DMS153 treated with DMSO at 0.1 percent for 48 hours (cell line): ENCODE measurements at regions not wholly inside any gene's neighbourhood (a gene's known extent, or its start where the extent isn't known, plus 50 kb on each side); places are given as distances from the start of the nearest gene placed in this dataset.

Experiments used
- DNase-seq: peaks from one replicate; lab custom pipeline; 2025; ENCODE audit not compliant: unreplicated experiment; lab: John Stamatoyannopoulos, UW

DNA sequence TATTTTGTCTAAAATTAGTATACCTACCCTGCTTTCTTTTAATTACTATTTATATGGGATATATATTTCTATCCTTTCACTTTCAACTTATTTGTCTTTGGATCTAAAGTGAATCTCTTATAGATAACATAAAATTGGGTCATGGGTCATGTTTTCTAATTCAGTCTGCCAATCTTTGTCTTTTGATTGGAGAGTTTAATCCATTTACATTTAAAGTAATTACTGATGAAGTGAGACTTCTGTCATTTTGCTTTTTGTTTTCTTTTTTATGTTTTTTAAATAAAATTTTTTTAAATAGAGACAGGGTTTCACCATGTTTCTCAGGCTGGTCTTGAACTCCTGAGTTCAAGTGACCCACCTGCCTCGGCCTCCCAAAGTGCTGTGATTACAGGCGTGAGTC lies 50.5 kb upstream of the PRDM1 start:
- no peak for DNase-seq

DNA sequence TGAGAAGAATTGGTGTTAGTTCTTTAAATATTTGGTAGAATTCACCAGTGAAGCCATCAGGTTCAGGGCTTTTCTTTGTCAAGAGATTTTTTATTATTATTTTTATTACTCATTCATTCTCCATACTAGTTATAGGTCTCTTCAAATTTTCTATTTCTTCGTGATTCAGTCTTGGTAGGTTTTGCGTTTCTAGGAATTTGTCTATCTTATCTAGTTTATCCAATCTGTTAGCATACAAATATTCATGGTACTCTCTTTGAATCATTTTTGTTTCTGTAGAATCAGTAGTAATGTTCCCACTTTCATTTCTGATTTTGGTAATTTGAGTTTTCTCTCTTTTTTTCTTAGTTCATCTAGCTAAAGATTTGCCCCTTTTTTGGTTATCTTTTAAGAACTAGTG lies 52.3 kb upstream of the PRDM1 start:
- DNase-seq = no peak

DNA sequence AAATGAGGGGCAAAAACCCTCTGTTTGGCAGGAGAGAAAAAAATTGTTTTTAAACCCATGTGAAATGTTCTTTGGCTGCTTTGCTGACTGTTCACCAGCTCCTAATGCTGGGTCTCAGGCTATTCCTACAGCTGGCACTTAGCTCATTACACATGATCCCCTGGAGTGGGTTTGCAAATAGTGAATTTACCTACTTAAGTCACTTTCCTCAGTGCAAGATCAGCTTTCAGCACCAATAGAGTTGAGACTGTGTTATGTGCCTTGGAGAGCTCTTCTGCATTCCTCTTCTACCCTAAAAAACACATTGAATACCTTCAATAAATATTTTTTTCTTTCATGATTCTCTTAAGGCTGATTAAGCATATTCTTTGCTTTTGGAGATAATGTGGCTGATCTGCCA lies 58.4 kb upstream of the PRDM1 start:
- DNase-seq = no peak

DNA sequence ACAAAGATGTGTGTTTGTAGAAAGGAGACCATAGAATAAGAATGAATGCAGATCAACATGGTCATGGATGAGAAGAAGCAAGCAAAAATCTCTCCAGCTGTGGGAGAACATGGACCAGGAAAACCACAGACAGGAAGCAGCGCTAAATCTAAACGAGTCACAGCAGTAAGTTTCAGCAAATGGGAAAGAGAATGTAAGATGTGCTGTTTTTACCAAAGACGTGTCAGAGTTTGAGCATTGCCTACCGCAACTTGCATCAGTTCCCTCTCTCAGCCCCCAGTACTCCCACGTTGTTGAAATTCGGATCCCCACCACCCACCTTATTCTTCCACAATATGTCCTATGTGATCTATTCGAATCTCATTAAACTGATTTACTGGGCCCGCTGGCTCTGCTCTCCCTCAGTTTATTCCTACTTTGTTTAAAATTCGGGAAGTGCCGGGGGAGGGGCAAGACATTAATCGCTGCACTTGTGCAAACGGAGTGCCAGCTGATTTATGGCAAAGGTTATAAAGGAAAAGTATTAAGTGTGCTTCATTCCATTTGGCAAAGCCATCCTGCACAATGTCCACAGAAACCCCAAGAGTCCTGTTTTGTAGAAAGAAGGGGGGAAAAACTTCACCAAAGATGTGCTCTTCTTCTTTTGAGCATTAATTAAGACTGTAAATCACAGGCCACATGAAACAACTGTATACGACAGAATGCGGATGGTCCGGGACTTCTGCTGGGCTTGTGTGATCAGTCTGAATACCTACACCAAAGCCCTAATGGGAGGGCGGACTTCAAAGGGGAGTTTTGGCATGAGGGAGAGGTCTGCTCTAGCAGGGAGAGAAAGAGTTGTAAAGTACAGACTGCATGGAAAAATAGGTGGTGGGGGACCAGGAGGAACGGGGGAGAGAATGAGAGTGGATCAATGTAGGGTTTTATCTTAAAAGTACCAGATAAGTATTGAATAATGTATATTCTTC lies 59.1 kb upstream of the PRDM1 start:
- DNase-seq = no peak

DNA sequence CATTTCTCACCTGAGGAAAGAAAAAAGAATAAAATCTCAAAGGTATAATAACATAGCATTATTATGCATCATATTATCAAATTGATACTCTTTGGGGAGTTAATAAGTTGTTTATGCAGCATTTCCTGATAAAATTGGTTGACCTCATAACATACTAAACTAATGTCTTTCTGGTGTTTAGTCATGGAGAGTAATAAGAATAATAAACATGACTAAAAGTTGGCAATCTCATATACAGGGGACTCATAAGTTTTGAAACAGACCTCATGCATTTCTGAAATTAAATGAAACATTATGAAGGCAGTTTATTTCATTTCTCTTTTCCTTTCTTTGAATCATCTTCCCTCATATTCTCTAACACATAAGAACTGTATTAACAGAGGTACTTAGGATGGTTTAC lies 60.5 kb upstream of the PRDM1 start:
- no peak for DNase-seq

DNA sequence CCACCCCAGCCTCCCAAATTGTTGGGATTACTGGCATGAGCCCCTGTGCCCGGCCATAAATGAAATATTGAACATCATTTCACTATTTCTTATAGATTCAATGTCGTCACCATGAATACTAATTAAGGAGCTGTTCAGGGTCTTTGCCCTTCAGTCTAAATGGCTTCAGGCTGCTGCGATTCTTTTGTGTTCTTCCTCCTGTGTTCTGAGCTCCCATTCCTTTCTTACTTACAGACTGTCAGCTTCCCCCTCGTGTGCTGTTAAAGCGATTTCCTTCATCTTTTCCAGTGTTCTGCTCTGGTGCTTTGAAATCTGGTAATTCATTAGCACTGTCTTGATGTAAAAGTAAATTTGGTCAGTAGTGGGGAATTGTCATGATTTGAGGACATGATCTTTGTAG lies 63.3 kb upstream of the PRDM1 start:
- DNase-seq = no peak

DNA sequence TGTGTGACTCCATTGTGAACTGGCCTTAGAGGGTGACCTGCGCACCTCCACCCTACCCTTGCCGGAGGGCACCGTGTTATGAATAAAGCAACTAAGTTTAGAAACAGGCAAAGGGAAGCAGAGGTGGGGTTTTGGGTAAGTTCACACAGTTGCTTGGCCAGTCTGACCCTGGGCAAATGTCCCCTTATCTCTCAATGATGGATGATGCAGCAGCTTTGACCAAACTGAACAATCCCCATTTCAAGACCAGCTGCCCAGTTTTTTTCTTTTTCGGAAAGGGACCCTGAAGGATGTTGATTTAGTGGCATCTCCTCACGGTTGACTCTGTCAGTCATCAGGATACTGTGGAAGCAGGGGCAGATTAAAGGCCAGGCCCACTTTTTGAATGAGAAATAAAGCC lies 68.7 kb upstream of the PRDM1 start:
- DNase-seq = no peak

DNA sequence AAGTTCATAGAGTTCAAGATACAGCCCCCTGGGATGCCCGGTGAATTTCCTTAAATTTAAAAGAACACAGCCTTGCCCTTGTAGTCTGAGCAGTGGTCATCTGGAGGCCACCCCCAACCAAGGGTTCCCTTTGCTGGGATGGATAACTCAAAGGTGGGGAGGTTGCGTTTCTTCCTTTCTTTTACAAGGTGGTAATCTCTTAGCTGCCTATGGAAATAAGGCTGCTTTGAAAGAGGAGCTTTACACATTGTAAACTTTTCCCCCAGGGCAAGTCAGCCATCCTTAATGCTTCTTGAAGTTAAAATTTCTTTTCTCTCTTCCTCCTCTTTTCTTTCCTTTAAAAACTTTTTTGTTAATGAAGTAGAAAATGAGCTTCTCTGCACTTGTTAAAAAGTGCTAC lies 71.2 kb upstream of the PRDM1 start:
- no peak for DNase-seq

DNA sequence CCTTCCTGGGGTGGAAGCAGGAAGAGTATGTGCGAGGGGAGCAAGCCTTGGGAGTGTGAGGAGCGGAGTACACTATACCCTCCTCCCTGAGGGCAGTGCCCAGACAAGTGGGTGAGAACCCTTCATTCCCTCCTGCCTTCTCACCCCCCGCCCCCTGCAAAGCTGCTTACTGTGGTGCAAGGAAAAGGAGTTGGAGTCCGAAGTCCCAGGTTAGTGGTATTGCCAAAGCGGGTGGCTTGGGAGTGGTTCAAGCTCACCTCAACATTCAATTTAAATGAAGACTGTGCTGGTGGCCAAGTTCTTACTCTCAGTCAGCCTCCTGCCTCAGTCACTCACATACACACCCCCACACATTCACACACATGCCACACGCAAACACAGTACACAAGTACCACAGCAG lies 74.7 kb upstream of the PRDM1 start:
- no peak for DNase-seq

DNA sequence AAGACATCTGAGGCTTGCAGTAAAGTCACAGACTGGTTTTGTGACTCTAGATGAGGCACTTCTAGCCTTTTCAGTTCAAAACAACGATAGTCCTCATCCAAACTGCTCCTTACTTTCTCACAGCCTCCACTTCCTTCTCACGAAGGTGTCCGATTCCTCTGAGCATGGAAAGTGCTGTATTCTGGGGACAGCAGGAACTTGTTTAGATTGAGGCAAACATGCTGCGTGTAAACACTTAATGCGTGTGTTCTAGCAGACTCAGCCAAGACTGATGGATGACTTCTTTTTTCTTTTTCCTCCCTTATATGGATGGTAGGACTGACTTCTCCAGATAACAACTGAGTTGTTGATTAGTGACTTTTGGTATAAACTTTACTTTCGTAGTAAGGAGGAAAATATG lies 80.2 kb upstream of the PRDM1 start:
- DNase-seq = no peak

DNA sequence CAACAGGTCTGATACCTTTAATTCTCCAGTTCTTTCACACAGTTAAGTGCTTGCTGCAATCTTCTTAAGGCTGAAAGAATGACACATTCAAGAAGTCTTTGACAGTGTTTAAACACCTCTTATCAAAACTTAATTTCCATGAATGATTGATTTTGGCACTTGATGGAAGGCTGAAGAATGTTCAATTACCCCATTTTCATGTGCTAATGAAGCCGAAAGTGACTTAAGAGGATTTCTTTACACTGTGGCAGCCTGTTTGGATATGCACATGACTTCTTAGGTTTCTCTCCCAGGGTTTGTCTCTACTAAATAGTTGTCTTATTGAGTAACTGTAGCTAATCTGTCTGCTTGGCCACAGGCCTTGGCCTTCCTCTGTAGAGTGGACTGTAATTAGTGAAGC lies 81.1 kb upstream of the PRDM1 start:
- no peak for DNase-seq

DNA sequence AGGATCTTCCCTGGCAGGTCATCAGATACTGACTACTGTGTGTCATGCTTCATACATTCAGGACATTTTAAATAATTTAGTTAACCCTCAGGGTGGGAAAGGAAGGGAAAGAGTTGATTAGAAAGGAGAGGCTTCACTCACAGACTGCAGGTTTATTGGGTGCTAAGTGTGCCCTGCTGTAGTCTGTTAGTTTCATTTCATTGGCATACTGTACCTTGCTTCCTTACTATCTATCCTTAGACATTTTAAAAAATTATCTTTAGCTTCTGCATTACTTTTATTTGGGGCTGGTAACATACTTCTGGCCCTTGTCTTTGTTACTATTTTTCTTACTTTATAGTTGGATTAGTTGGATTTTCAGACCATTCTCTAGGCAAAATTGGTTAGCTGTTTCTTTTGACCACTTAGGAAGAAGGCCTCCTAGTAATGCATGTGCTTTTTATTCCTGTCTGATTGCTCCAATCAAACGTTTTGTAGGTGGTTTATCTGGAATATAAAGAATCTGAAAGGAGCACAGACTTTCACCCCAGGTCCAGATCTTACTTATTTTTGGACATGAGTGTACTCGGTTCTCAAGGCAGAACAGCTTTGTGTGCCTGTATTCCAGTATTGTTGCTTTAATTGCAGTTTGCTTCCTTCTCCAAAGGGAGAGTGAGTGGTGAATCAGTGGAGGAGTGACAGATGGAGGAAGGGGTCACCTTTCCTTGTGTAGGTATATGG lies 82.7 kb upstream of the PRDM1 start:
- no peak for DNase-seq

DNA sequence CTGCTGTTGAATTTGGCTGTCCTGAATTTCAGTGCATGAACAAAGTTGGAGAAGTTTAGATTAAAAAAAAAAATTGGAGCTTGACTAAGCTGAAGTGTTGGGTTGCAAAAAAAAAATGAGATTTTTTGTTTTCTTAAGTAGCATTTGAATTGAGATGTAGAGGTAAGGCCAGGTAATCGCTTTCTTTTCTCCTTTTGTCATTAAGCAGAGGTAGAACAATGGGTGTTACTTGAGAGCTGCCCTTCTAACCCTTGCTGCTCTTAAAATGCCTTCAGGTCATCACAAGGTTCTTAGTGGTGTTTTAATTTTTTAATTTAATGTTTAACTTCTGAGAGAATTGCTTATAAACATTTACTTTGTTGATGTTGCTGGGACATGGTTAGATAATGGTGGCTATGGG lies 84.1 kb upstream of the PRDM1 start:
- no peak for DNase-seq

DNA sequence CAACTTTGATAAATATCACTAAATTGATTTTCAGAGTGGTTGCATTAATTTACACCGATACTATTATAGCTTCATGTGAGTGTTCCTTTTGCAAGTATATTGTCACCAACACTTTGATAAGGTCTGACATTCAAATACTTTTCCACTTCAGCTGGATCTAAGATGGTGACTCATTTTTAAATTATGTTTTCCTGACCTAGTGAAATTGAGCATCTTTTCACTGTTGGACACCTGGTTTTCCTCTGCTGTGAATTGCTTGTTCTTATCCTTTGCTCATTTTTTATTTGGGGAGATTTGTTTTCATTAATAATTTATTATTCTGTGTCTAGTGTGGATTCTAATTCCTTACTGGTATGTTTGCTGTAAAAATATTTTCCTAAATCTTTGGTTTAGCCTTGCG lies 85.2 kb upstream of the PRDM1 start:
- no peak for DNase-seq

DNA sequence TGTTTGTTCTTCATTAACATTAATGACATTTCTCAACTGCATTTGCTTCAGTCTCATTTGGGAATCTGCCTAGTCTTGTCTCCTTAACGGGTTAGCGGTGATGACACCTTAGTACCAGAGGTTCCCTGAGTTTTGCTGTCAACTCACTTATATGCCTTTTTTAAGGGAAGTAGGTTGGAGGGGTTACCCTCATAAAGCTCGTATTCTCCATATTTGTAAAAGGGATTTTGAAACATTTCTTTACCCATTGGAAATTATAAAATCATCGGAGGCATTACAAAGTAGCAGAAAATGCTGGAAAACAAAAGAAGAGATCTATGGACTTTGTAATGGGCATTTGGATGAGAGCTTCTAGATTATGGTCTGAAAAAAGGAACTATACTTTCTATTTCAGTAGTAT lies 88.7 kb upstream of the PRDM1 start:
- no peak for DNase-seq

DNA sequence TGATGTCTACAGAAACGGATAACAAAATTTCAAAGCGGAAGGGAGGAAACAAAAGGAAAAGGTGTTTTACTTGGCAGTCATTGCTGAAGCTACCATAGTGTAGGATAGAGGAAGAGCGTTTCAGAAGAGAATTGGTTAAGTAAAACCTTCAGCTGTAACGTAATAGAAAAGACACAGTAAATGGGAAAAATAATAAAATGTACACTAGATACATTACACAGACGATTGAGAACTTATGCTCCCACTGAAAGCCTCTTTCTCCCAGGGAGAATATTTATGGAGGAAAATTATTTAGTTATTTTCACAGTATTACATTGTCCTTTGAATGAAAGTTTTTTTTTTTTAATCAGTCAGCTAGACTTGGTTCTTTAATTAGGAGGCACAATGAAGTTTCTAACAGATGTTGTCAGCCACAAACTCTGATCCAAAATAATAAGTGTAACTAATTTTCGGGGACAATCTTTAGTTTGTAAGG lies 90.7 kb upstream of the PRDM1 start:
- DNase-seq = no peak

DNA sequence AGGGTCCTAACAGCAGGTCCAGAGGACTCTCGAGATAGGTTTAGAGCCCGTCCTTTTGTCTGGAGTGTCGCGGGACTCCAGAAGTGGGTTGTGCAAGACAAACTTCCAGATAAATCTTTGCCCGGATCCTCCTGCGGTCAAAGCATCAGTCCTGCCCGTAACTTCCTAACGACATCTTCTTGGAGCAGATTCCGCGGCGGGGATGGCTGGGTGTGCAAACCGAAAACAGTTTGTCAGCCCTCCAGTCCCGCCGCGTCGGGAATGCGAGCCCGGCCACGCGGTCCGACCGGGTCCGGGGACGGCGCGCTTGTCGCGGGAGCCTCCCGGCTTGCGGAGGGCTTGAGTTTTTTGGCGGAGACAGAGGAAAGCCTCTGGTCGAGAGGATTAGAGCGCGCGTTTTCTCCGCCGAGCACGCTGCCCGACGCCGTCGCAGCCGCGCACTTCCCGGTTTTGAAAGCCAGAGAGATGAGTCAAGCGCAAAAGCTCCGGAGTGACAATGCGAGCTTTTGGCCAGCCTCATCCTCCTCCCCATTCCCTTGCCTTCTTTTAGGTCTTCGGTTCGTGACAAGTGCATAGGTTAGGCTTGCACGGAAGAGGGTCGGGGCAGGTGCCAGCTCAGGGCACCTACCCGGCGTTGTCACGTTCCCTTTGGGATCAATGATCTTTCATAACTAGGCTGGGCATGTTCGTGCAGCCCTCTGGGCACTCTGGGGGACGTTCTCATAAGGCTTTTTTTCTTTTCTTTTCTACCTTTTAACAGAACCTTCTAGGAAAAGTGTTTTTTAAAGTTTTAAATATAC lies 91.3 kb upstream of the PRDM1 start:
- peak; percentile 40 for DNase-seq

DNA sequence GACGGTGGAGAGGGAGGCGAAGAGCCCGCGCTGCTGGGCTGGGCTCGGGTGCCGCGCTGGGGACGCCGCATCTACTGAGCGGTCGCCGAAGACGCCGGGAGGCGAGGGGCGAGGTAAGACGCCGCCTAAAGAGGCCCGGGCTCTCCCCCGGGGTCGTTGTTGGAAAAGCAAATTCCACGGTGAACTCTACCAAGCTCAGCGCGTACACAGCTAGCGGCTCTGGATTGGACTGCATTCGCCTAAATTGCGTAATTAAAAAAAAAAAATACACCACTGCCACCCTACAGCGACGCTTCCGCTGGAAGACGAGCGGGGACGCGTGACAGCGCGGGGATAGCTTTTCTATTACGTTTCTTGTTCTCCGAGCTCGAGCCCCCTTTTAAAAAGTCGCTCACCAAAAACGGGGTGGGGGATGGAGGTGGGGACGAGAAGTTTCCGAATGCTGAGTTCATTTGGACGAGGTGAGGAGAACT lies 92.0 kb upstream of the PRDM1 start:
- no peak for DNase-seq

DNA sequence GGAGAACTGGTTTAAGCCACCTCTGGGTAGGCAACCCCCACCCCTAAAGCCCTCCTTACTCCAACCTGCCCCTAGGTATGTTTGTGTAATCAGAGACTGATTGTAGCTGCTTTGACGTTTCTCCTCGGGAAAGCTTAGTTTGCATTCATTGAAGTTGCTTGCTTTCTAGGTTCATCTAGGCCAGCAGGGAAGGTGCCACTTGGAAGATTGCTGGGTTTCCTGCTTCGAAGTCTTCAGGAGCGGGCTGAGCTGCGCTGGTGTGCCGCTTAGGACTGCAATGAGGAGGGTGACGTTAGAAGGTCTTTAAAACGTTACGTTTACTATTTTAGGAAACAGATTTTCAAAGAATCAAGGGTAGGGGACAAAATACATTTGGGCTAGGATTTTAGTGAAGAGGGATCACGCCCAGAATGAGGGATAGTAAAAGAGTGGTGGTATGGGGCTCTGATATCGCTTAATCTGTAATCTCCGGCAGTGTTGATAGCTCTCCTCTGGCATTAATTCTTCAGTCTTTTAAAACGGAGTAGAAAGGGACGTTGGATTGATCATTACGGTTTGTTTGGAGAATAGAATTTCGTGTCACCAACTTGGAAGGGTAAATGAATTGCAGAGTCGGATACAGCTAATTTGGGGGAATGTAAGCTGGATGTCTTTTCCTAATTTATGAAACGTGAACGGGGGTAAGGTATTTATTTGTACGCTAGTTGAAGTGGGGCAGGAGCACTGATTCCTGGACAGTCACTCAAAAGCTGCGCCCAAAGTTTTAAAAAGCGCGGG lies 92.6 kb upstream of the PRDM1 start:
- no peak for DNase-seq

DNA sequence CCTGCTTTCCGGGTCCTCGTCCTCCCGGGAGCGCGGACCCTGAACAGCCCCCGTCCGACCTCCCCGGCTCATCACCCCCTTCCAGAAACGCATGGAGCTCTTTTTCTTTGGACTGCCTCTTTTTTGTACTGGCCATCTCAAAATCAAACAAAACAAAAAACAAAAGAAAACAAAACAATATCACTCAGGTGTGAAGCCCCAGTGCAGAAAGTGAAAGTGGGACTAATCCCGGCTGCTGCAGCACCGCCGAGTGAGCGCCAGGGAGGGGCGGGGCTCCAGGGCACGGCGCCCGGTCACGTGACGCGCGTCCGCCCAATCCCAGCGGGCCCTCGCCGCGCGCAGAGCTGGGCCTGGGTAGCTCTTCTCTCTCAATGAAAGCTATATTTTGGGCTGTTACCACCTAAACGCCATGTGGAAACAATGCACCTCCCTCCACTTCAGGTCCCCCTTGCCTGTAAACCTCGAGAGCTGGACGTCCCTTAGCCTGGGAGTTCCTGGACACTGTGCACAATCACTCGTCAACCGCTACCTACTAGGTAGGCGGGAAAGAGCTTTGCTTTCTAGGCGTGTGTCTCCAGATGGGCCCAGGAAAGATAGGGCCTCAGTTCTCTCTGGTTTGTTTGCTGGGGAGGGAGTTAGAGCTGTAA lies 93.7 kb upstream of the PRDM1 start:
- DNase-seq = peak; percentile 77
